ENCODE measurements at regions not wholly inside any gene's neighbourhood (a gene's known extent, or its start where the extent isn't known, plus 50 kb on each side); places are given as distances from the start of the nearest gene placed in this dataset.

DNA sequence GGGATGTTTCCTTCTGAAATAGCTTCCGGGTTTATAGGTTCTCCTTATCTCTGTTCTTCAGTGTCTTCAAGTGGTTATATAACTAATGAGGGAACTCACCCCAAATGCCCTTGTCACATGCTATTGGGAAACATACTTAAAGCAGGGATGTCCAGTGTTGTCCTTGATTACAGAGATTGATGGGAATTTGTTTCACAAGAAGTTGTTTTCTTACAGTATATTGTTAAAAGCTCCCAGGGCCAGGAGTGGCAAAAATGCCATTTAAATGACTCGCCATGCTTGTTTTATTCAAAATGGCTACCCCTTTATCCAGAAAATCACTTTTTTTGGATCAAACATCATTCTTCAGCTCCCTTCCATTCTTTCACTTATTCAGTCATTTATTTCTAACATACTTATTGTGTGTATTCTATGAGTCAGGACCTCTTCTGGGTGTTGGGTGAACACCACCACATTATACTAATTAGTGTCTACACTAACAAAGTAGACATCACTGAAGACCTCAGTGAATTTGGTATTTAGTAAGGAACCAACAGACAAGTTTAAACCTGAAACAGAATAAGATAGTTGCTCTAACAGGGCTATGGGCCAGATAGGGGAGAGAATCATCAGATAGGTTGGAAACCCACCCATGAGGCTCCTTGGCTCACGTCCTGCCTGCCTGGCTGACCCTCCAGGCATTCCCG is 791.1 kb downstream of the MAFB start:
- DNase-seq, result no peak
- no peak overlapping the region for H3K4me3 ChIP-seq
- no peaks in the 10 kb centered on the region for H3K4me1 ChIP-seq
- intact Hi-C loops (cut with DNase I), result no loop called here
- H3K27ac ChIP-seq, result no peak overlapping the region
- H3K27me3 ChIP-seq, result no peaks in the 10 kb centered on the region
- TF ChIP-seq CTCF (IDR thresholded peaks at IDR 0.05) (no peak), POLR2A (IDR thresholded peaks at IDR 0.05) (no peak)
- H3K9me3 ChIP-seq, result no peaks in the 10 kb centered on the region
- 66 to 71% methylated on average over 4 of the region's 4 CpGs for WGBS, 2 donors
- H3K36me3 ChIP-seq (replicated peaks in 1 of 2; ENCODE audit: insufficient read depth in 1 of 2, low read depth in 2 of 2), result no peaks in the 10 kb centered on the region
- ATAC-seq, result no peak

DNA sequence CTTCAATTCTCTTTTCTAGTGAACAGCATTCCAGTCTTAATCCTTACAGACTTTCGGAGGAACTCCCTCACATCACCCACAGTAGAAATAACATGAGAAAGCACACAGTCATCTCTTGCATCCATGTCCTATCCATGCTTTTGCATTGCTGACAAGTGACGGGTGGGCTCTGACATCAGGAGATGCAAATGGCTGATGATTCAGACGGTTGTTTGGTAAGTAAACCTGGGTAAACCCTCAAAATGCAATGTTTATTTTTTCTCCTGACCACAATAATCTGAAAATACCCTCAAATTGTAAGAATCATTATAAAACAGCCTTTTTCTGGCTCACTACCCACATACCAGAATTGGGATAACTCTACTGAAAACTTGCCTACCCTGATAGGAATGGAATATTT is 792.0 kb downstream of the MAFB start:
- DNase-seq, result no peak
- Histone ChIP-seq H3K27ac (no peak overlapping the region), H3K9me3 (no peaks in the 10 kb centered on the region), H3K36me3 (replicated peaks in 1 of 2; ENCODE audit: insufficient read depth in 1 of 2, low read depth in 2 of 2) (no peaks in the 10 kb centered on the region), H3K27me3 (no peaks in the 10 kb centered on the region), H3K4me3 (no peak overlapping the region), H3K4me1 (no peaks in the 10 kb centered on the region)
- ATAC-seq, result no peak
- TF ChIP-seq POLR2A (IDR thresholded peaks at IDR 0.05), result no peak
- no peak for TF ChIP-seq CTCF (IDR thresholded peaks at IDR 0.05)
- WGBS, 2 donors, result 58 to 64% methylated on average over 3 of the region's 3 CpGs
- intact Hi-C loops (cut with DNase I), result no loop called here

GRCh38 chr20:39894067-39894466 is 795.0 kb downstream of the MAFB start:
- Histone ChIP-seq H3K27me3 (no peaks in the 10 kb centered on the region), H3K4me3 (no peak overlapping the region), H3K36me3 (replicated peaks in 1 of 2; ENCODE audit: insufficient read depth in 1 of 2, low read depth in 2 of 2) (no peaks in the 10 kb centered on the region), H3K27ac (no peak overlapping the region), H3K4me1 (no peaks in the 10 kb centered on the region), H3K9me3 (no peaks in the 10 kb centered on the region)
- DNase-seq (no peak), ATAC-seq (no peak)
- 68 to 70% methylated on average over 2 of the region's 2 CpGs for WGBS, 2 donors
- intact Hi-C loops (cut with DNase I), result no loop called here
- TF ChIP-seq CTCF (IDR thresholded peaks at IDR 0.05) (no peak), POLR2A (IDR thresholded peaks at IDR 0.05) (no peak)

DNA sequence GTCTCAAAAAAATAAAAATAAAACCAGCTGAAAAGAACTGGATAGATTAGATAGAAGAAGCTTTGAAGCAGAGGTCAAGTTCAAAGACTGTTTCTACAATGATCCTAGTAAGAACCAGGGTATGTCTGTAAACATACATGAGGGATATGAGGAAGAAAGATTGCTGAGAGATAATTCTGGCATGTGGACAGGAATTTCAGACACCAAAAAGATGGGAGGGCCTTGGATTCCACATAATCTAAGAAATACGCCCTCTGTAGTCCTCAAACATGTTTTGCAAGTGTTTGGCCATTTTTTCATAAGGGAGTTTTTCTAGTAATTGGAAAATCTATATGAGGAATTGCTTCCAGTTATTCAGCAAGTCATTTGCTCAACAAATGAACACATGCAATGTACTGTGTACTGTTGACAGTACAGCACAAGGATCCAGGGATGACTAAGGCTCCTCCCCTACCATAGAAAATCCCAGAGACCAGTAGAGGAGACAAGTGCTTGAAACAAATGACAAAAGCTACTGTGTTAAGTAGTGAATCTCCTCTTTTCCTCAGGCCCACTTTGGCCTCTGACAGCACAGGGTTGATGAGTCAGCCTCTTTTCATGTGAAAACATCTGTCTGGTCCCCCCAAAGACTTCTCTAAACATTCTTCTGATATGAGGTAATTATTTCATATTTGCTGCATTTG is 795.9 kb downstream of the MAFB start:
- DNase-seq, result no peak
- H3K27ac ChIP-seq, result no peak overlapping the region
- WGBS, 2 donors, result 50 to 62% methylated on average over 1 of the region's 1 CpG
- H3K4me1 ChIP-seq, result no peaks in the 10 kb centered on the region
- intact Hi-C loops (cut with DNase I), result no loop called here
- H3K4me3 ChIP-seq, result no peak overlapping the region
- H3K36me3 ChIP-seq (replicated peaks in 1 of 2; ENCODE audit: insufficient read depth in 1 of 2, low read depth in 2 of 2), result no peaks in the 10 kb centered on the region
- no peaks in the 10 kb centered on the region for H3K27me3 ChIP-seq
- TF ChIP-seq CTCF (IDR thresholded peaks at IDR 0.05) (no peak), POLR2A (IDR thresholded peaks at IDR 0.05) (no peak)
- ATAC-seq, result no peak
- no peaks in the 10 kb centered on the region for H3K9me3 ChIP-seq

DNA sequence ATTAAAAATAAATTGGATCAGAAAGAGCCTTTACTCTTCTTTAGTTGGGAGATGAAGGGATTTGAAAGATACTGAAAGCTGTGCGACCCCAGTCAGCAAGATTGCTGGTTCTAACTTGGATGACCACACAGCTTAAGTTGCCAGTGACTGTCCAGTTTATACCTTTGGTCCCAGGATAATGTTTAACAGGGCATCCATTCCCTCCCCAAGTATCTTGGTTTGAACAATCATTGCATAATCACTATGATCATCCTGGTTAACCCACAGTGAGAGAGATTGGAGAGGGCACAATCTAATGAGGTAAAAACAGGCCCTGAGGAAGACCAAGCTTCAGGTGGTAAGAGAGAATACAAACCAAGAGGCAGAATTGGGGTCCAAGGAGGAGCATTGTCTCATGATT is 798.3 kb downstream of the MAFB start:
- Histone ChIP-seq H3K36me3 (replicated peaks in 1 of 2; ENCODE audit: insufficient read depth in 1 of 2, low read depth in 2 of 2) (no peaks in the 10 kb centered on the region), H3K4me1 (no peaks in the 10 kb centered on the region), H3K9me3 (no peaks in the 10 kb centered on the region), H3K27me3 (no peaks in the 10 kb centered on the region), H3K4me3 (no peak overlapping the region), H3K27ac (no peak overlapping the region)
- TF ChIP-seq POLR2A (IDR thresholded peaks at IDR 0.05) (no peak), CTCF (IDR thresholded peaks at IDR 0.05) (no peak)
- ATAC-seq, result no peak
- WGBS, 2 donors, result 73 to 92% methylated on average over 1 of the region's 1 CpG
- no peak for DNase-seq
- intact Hi-C loops (cut with DNase I), result no loop called here

Measured in body of pancreas (tissue), 4 donors.